ENCODE measurements at regions not wholly inside any gene's neighbourhood (a gene's known extent, or its start where the extent isn't known, plus 50 kb on each side); places are given as distances from the start of the nearest gene placed in this dataset.
"Not testable (repeated sequence)": the region's sequence is repeated elsewhere in the genome, so short reads cannot be mapped to it uniquely, and the experiment has no call there.

GRCh38 chrX:122982521-122982920 lies 201.6 kb upstream of the GRIA3 start:
- H3K4me3 Mint-ChIP-seq: no peak overlapping the region
- no peaks in the 10 kb centered on the region for H3K36me3 Mint-ChIP-seq (ENCODE audit: low read depth)
- no peak for DNase-seq (ENCODE audit: low spot score)
- no peaks in the 10 kb centered on the region for H3K4me1 Mint-ChIP-seq (ENCODE audit: low read depth)
- no peaks in the 10 kb centered on the region for H3K27me3 Mint-ChIP-seq (ENCODE audit: low read depth)
- H3K27ac Mint-ChIP-seq: no peak overlapping the region
- no peaks in the 10 kb centered on the region for H3K9me3 Mint-ChIP-seq

GRCh38 chrX:123002844-123003243 lies 181.2 kb upstream of the GRIA3 start:
- DNase-seq (ENCODE audit: low spot score); H3K27ac Mint-ChIP-seq; H3K4me3 Mint-ChIP-seq; H3K36me3 Mint-ChIP-seq (ENCODE audit: low read depth); H3K4me1 Mint-ChIP-seq (ENCODE audit: low read depth); H3K9me3 Mint-ChIP-seq; H3K27me3 Mint-ChIP-seq (ENCODE audit: low read depth): not testable (repeated sequence)

GRCh38 chrX:123013141-123013540 lies 170.9 kb upstream of the GRIA3 start:
- no peaks in the 10 kb centered on the region for H3K27me3 Mint-ChIP-seq (ENCODE audit: low read depth)

GRCh38 chrX:123036401-123036800 lies 147.7 kb upstream of the GRIA3 start:
- Mint-ChIP-seq H3K36me3 (ENCODE audit: low read depth) (no peaks in the 10 kb centered on the region), H3K27me3 (ENCODE audit: low read depth) (no peaks in the 10 kb centered on the region), H3K27ac (no peak overlapping the region), H3K4me3 (no peak overlapping the region), H3K4me1 (ENCODE audit: low read depth) (no peaks in the 10 kb centered on the region), H3K9me3 (no peaks in the 10 kb centered on the region)
- DNase-seq (ENCODE audit: low spot score): no peak

More at GRCh38 chrX:123013141-123013540, 170.9 kb upstream of the GRIA3 start:
- Mint-ChIP-seq H3K36me3 (ENCODE audit: low read depth) (no peaks in the 10 kb centered on the region), H3K4me3 (no peak overlapping the region), H3K4me1 (ENCODE audit: low read depth) (no peaks in the 10 kb centered on the region), H3K27ac (no peak overlapping the region), H3K9me3 (peaks cover 7% of the 10 kb centered on the region)
- no peak for DNase-seq (ENCODE audit: low spot score)

GRCh38 chrX:123049071-123049625 lies 134.9 kb upstream of the GRIA3 start:
- H3K4me1 Mint-ChIP-seq (ENCODE audit: low read depth): no peaks in the 10 kb centered on the region
- no peak for DNase-seq (ENCODE audit: low spot score)
- no peaks in the 10 kb centered on the region for H3K9me3 Mint-ChIP-seq
- H3K27me3 Mint-ChIP-seq (ENCODE audit: low read depth): no peaks in the 10 kb centered on the region
- no peak overlapping the region for H3K4me3 Mint-ChIP-seq
- H3K27ac Mint-ChIP-seq: no peak overlapping the region
- H3K36me3 Mint-ChIP-seq (ENCODE audit: low read depth): no peaks in the 10 kb centered on the region

- H3K4me1 Mint-ChIP-seq (ENCODE audit: low read depth): no peaks in the 10 kb centered on the region
- no peaks in the 10 kb centered on the region for H3K36me3 Mint-ChIP-seq (ENCODE audit: low read depth)
Observed at GRCh38 chrX:123060986-123061385, 123.1 kb upstream of the GRIA3 start.

GRCh38 chrX:123064053-123064452 lies 120.0 kb upstream of the GRIA3 start:
- no peaks in the 10 kb centered on the region for H3K9me3 Mint-ChIP-seq
- H3K36me3 Mint-ChIP-seq (ENCODE audit: low read depth): no peaks in the 10 kb centered on the region
- H3K27me3 Mint-ChIP-seq (ENCODE audit: low read depth): no peaks in the 10 kb centered on the region
- H3K4me1 Mint-ChIP-seq (ENCODE audit: low read depth): no peaks in the 10 kb centered on the region
- H3K4me3 Mint-ChIP-seq: no peak overlapping the region
- DNase-seq (ENCODE audit: low spot score): no peak
- no peak overlapping the region for H3K27ac Mint-ChIP-seq

More at GRCh38 chrX:123060986-123061385, 123.1 kb upstream of the GRIA3 start:
- H3K4me3 Mint-ChIP-seq: no peak overlapping the region
- no peak overlapping the region for H3K27ac Mint-ChIP-seq
- no peaks in the 10 kb centered on the region for H3K9me3 Mint-ChIP-seq
- no peak for DNase-seq (ENCODE audit: low spot score)
- H3K27me3 Mint-ChIP-seq (ENCODE audit: low read depth): no peaks in the 10 kb centered on the region

- Mint-ChIP-seq H3K27ac (no peak overlapping the region), H3K27me3 (ENCODE audit: low read depth) (no peaks in the 10 kb centered on the region), H3K4me1 (ENCODE audit: low read depth) (no peaks in the 10 kb centered on the region), H3K4me3 (no peak overlapping the region), H3K9me3 (no peaks in the 10 kb centered on the region), H3K36me3 (ENCODE audit: low read depth) (no peaks in the 10 kb centered on the region)
- no peak for DNase-seq (ENCODE audit: low spot score)
Observed at GRCh38 chrX:123072686-123073385, 111.2 kb upstream of the GRIA3 start.

GRCh38 chrX:123075947-123076561 lies 108.0 kb upstream of the GRIA3 start:
- Mint-ChIP-seq H3K9me3 (no peaks in the 10 kb centered on the region), H3K4me1 (ENCODE audit: low read depth) (no peaks in the 10 kb centered on the region), H3K4me3 (no peak overlapping the region), H3K36me3 (ENCODE audit: low read depth) (no peaks in the 10 kb centered on the region), H3K27ac (no peak overlapping the region), H3K27me3 (ENCODE audit: low read depth) (no peaks in the 10 kb centered on the region)
- DNase-seq (ENCODE audit: low spot score): no peak

- no peaks in the 10 kb centered on the region for H3K36me3 Mint-ChIP-seq (ENCODE audit: low read depth)
- no peaks in the 10 kb centered on the region for H3K9me3 Mint-ChIP-seq
- no peak overlapping the region for H3K4me3 Mint-ChIP-seq
- H3K27ac Mint-ChIP-seq: no peak overlapping the region
- no peaks in the 10 kb centered on the region for H3K4me1 Mint-ChIP-seq (ENCODE audit: low read depth)
- no peaks in the 10 kb centered on the region for H3K27me3 Mint-ChIP-seq (ENCODE audit: low read depth)
- no peak for DNase-seq (ENCODE audit: low spot score)
Observed at GRCh38 chrX:123077631-123078030, 106.4 kb upstream of the GRIA3 start.

- H3K4me3 Mint-ChIP-seq: no peak overlapping the region
- H3K27ac Mint-ChIP-seq: no peak overlapping the region
- no peaks in the 10 kb centered on the region for H3K36me3 Mint-ChIP-seq (ENCODE audit: low read depth)
- no peak for DNase-seq (ENCODE audit: low spot score)
- H3K27me3 Mint-ChIP-seq (ENCODE audit: low read depth): no peaks in the 10 kb centered on the region
- H3K9me3 Mint-ChIP-seq: no peaks in the 10 kb centered on the region
- no peaks in the 10 kb centered on the region for H3K4me1 Mint-ChIP-seq (ENCODE audit: low read depth)
Observed at GRCh38 chrX:123080065-123080464, 104.0 kb upstream of the GRIA3 start.

GRCh38 chrX:123081776-123082175 lies 102.3 kb upstream of the GRIA3 start:
- Mint-ChIP-seq H3K4me1 (ENCODE audit: low read depth) (no peaks in the 10 kb centered on the region), H3K27ac (no peak overlapping the region), H3K27me3 (ENCODE audit: low read depth) (no peaks in the 10 kb centered on the region), H3K4me3 (no peak overlapping the region), H3K9me3 (no peaks in the 10 kb centered on the region), H3K36me3 (ENCODE audit: low read depth) (no peaks in the 10 kb centered on the region)
- no peak for DNase-seq (ENCODE audit: low spot score)

GRCh38 chrX:123083924-123084323 lies 100.2 kb upstream of the GRIA3 start:
- Mint-ChIP-seq H3K4me3 (no peak overlapping the region), H3K27ac (no peak overlapping the region), H3K9me3 (no peaks in the 10 kb centered on the region), H3K4me1 (ENCODE audit: low read depth) (no peaks in the 10 kb centered on the region), H3K27me3 (ENCODE audit: low read depth) (no peaks in the 10 kb centered on the region), H3K36me3 (ENCODE audit: low read depth) (no peaks in the 10 kb centered on the region)
- DNase-seq (ENCODE audit: low spot score): no peak

GRCh38 chrX:123084797-123085196 lies 99.3 kb upstream of the GRIA3 start:
- no peak for DNase-seq (ENCODE audit: low spot score)
- H3K9me3 Mint-ChIP-seq: no peaks in the 10 kb centered on the region
- no peak overlapping the region for H3K4me3 Mint-ChIP-seq
- no peaks in the 10 kb centered on the region for H3K4me1 Mint-ChIP-seq (ENCODE audit: low read depth)
- H3K27me3 Mint-ChIP-seq (ENCODE audit: low read depth): no peaks in the 10 kb centered on the region
- no peak overlapping the region for H3K27ac Mint-ChIP-seq
- no peaks in the 10 kb centered on the region for H3K36me3 Mint-ChIP-seq (ENCODE audit: low read depth)

Data from T-helper 2 cell treated with Interferon-gamma antibody and Interleukin-4, amounts not matched to agents 5 μg/mL and 100 μg/mL, for 36 hours (primary cell).